ENCODE measurements at regions not wholly inside any gene's neighbourhood (a gene's known extent, or its start where the extent isn't known, plus 50 kb on each side); places are given as distances from the start of the nearest gene placed in this dataset.

DNA sequence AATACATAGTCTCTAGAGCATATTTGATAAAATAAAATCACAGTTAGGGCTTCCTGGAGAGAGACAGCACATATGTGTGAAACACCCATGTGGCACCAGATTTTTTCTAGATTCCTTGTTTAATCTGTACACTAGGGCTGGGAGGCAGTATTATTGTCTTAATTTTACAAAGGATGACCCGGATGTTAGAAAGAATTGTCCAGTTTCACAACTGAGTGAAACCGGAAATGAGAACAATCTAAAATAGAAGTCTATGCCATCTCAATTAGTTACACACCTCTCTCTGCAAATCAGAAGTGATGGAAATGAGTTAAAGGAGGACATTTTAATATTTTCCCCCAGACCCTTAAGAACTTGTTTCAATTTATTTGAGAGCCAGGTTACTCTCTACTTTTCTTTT lies 463.7 kb upstream of the DSEL start:
- no peak for DNase-seq
- TF ChIP-seq, protein P1, sequence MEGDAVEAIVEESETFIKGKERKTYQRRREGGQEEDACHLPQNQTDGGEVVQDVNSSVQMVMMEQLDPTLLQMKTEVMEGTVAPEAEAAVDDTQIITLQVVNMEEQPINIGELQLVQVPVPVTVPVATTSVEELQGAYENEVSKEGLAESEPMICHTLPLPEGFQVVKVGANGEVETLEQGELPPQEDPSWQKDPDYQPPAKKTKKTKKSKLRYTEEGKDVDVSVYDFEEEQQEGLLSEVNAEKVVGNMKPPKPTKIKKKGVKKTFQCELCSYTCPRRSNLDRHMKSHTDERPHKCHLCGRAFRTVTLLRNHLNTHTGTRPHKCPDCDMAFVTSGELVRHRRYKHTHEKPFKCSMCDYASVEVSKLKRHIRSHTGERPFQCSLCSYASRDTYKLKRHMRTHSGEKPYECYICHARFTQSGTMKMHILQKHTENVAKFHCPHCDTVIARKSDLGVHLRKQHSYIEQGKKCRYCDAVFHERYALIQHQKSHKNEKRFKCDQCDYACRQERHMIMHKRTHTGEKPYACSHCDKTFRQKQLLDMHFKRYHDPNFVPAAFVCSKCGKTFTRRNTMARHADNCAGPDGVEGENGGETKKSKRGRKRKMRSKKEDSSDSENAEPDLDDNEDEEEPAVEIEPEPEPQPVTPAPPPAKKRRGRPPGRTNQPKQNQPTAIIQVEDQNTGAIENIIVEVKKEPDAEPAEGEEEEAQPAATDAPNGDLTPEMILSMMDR (IDR thresholded peaks at IDR 0.05) = no peak
- Mint-ChIP-seq H3K27me3 (ENCODE audit: insufficient read depth) (no peaks in the 10 kb centered on the region), H3K9me3 (no peaks in the 10 kb centered on the region), H3K27ac (no peak overlapping the region), H3K4me1 (ENCODE audit: low read depth) (peaks cover 10% of the 10 kb centered on the region), H3K4me3 (no peak overlapping the region), H3K36me3 (ENCODE audit: low read depth) (no peaks in the 10 kb centered on the region)

DNA sequence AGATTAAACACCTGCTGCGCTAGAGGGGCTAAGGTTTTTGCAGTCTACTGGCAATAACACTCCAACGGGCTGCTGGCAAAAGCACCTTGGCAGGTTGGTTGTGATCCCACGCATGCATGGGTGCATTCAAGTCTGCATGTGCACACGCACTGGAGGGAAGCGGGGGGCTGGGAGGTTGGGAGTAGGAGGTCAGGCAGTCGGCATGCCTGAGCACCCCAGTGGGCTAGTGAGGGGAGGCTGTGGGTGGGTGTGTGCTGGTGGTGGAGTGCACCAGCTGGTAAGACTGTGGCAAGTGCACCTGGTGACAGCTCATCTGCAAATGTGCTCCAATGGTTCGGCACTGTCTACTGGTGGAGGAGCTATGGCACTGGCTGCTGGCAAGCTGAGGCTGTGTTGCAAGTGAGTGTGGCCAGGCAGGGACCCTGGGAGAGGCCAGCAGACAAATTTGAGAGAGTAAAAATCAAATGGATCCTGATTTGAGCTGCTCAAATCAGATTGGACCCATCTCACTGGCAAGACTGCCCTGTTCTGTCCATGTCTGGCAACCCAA lies 460.6 kb upstream of the DSEL start:
- no peaks in the 10 kb centered on the region for H3K36me3 Mint-ChIP-seq (ENCODE audit: low read depth)
- TF ChIP-seq, protein P1 (IDR thresholded peaks at IDR 0.05) = no peak
- no peaks in the 10 kb centered on the region for H3K27me3 Mint-ChIP-seq (ENCODE audit: insufficient read depth)
- no peak overlapping the region for H3K4me3 Mint-ChIP-seq
- no peaks in the 10 kb centered on the region for H3K9me3 Mint-ChIP-seq
- no peak overlapping the region for H3K27ac Mint-ChIP-seq
- no peak for DNase-seq
- peaks cover 10% of the 10 kb centered on the region for H3K4me1 Mint-ChIP-seq (ENCODE audit: low read depth)

DNA sequence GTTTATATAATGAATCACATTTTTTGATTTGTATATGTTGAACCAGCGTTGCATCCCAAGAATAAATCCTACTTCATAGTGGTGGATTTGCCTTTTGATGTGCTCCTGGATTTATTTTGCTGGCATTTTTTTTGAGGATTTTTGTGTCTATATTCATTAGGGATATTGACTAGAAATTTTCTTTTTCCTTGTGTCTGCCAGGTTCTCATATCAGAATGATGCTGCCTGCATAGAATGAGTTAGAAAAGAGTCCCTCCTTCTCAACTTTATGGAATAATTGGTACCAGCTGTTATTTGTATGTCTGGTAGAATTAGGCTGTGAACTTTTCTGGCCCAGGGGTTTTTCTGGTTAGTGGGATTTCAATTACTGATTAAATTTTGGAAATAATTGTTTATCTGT lies 457.4 kb upstream of the DSEL start:
- DNase-seq = no peak
- no peaks in the 10 kb centered on the region for H3K27me3 Mint-ChIP-seq (ENCODE audit: insufficient read depth)
- H3K9me3 Mint-ChIP-seq = no peaks in the 10 kb centered on the region
- H3K27ac Mint-ChIP-seq = no peak overlapping the region
- H3K4me1 Mint-ChIP-seq (ENCODE audit: low read depth) = peaks cover 10% of the 10 kb centered on the region
- TF ChIP-seq, protein P1 (IDR thresholded peaks at IDR 0.05) = no peak
- no peaks in the 10 kb centered on the region for H3K36me3 Mint-ChIP-seq (ENCODE audit: low read depth)
- H3K4me3 Mint-ChIP-seq = no peak overlapping the region

DNA sequence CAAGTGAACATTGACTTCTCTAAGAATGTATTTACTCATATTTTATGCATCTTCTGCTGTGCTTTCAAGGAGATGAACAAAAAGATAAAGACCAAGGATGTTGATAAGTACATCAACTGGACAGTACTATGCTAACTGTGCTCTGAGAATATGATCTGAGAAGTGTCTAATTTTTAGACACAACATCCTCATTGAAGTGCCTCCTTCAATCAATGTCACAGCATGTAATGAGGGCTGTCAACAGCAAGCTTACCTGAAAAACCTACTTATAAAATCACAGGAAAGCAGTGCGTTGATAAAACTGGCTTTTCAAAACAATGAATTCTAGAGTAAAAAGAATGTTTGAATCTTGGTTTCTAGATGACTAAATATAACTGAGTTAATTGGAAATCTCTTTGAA lies 452.9 kb upstream of the DSEL start:
- no peak for DNase-seq
- TF ChIP-seq, protein P1 (IDR thresholded peaks at IDR 0.05) = no peak
- Mint-ChIP-seq H3K9me3 (no peaks in the 10 kb centered on the region), H3K27ac (no peak overlapping the region), H3K27me3 (ENCODE audit: insufficient read depth) (no peaks in the 10 kb centered on the region), H3K36me3 (ENCODE audit: low read depth) (no peaks in the 10 kb centered on the region), H3K4me3 (no peak overlapping the region), H3K4me1 (ENCODE audit: low read depth) (no peaks in the 10 kb centered on the region)

DNA sequence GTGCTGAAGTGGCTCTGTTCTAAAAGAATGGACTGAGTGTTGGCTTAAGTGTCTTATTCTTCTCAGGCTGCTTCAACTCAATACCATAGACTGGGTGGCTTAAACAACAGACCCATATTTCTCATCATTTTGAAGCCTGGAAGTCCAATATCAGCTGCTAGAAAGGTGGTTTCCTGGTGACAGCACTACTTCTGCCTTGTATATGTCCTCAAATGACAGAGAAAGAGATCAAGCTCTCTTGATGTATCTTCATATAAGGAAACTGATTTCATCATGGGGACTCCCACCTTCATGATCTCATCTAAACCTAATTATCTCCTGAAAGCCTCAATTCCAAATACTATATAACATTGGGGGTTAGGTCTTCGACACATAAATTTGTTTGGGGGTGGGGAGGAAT lies 449.7 kb upstream of the DSEL start:
- no peak overlapping the region for H3K27ac Mint-ChIP-seq
- H3K36me3 Mint-ChIP-seq (ENCODE audit: low read depth) = no peaks in the 10 kb centered on the region
- no peak overlapping the region for H3K4me3 Mint-ChIP-seq
- H3K27me3 Mint-ChIP-seq (ENCODE audit: insufficient read depth) = no peaks in the 10 kb centered on the region
- H3K9me3 Mint-ChIP-seq = no peaks in the 10 kb centered on the region
- TF ChIP-seq, protein P1 (IDR thresholded peaks at IDR 0.05) = no peak
- DNase-seq = no peak
- H3K4me1 Mint-ChIP-seq (ENCODE audit: low read depth) = no peaks in the 10 kb centered on the region

DNA sequence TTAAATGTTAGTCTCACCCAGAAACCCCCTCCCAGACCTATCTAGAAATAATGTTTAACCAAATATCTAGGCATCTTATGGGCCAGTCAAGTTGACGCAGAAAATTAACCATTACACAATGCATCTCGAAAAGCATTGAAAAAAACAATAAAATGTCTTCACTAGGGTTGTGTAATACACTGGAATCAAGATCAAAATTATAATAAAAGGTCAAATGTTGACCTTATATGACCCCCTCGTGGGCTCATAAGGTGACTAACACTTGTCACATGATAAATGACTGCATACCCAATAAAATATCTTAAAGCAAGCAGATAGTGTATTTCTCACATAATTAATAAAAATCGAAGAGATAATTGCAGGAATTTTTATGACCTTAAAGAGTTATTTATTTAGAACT lies 447.9 kb upstream of the DSEL start:
- no peak overlapping the region for H3K4me3 Mint-ChIP-seq
- no peak overlapping the region for H3K27ac Mint-ChIP-seq
- no peaks in the 10 kb centered on the region for H3K4me1 Mint-ChIP-seq (ENCODE audit: low read depth)
- H3K9me3 Mint-ChIP-seq = no peaks in the 10 kb centered on the region
- H3K27me3 Mint-ChIP-seq (ENCODE audit: insufficient read depth) = no peaks in the 10 kb centered on the region
- TF ChIP-seq, protein P1 (IDR thresholded peaks at IDR 0.05) = no peak
- DNase-seq = no peak
- no peaks in the 10 kb centered on the region for H3K36me3 Mint-ChIP-seq (ENCODE audit: low read depth)

Data from HFFc6 (cell line).